ENCODE measurements at regions not wholly inside any gene's neighbourhood (a gene's known extent, or its start where the extent isn't known, plus 50 kb on each side); places are given as distances from the start of the nearest gene placed in this dataset.

DNA sequence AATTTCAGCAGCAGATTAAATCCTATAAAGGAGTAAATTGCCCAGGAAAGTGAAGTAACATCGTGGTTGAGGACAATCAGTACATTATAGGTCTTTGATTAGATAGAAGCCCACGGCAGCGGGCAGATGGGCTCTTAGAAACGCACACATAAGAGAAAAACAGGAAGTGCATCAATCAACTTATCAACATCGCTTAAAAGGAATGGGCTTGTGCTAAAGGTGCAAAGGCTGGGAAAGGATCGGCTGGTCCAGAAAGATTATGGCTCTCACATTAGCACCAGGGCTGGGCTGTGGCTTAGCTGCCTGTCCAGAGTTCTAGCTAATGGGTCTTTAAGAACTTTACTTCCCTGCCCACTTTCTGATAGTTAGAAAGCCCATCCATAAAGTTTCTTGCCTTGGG is 292.0 kb upstream of the TNRC6C start:
- DNase-seq (ENCODE audit: low spot score): no peak

DNA sequence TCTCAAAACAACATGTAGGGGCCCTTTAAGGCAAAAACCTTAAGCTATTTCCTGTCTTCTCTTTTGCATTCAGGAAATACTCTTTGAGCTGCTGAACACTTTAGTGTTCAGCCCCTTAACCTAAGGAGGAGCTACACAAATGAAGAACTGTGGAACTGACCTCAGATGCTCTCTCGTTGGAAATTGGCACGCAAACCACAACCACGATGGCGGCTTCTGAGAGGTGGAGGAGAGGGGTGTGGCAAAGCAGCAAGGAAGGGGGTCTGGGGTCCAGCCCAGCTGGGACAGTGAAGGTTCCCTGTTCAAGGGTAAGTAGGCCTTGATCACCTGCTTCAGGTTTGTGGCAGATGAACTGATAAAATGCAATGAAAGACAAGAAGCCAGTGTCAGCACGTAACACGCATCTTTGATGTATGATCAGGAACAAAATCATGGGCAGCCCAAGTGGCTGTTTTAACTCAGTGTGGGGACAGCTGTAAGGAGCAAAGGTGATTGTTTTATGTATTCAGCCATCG is 291.6 kb upstream of the TNRC6C start:
- DNase-seq (ENCODE audit: low spot score): no peak

DNA sequence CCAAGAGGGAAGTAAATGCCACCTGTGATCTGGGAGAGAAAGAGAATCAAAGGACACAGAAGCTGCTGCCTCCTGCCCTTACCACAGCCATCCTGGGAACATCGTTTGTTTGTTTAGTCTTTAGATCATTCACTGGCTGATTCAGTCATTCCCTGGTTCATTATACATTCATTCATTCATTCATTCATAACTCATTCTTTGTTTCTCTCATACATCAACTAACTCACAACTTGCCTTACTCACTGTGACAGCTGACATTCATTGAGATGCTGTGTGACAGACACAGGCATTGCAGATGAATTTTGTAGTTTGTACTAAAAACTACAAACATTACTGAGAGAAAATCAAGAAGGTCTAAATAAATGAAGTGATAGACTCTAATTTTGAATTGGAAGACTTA is 291.0 kb upstream of the TNRC6C start:
- no peak for DNase-seq (ENCODE audit: low spot score)

DNA sequence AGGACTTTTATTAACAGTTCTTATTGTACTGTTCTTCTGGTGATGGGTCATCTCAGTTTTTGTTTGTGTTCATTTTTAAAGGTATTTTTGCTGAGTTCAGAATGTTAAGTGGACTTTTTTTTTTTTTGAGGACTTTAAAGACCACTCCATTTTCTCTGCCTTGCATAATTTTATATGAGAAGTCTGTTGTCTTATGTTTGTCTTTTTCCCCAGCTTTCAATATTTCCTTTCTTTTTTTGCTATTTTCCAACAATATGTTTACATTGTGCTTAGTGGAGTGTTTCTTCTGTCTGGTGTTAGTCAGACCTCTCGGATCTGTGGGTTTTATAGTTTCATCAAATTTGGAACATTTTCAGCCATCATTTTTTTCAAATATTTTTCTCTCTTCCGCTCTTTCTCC is 290.0 kb upstream of the TNRC6C start:
- no peak for DNase-seq (ENCODE audit: low spot score)

DNA sequence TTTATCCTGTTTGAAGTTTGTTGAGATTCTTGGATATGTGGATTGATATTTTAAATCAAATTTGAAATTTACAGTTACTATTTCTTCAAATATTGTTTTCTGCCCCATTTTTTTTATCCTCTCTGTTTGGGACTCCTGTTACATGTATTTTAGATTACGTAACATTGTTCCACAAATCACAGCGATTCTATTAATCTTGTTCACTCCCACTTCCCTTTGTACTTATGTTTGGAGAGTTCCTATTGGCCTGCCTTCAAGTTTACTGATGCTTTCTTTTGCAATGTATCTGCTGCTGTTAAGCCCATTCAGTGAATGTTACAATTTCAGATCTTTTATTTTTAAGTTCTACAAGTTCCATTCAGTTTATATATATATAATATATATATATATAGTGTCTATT is 288.3 kb upstream of the TNRC6C start:
- DNase-seq (ENCODE audit: low spot score): no peak

GRCh38 chr17:77674358-77674757 is 284.1 kb upstream of the TNRC6C start:
- no peak for DNase-seq (ENCODE audit: low spot score)

DNA sequence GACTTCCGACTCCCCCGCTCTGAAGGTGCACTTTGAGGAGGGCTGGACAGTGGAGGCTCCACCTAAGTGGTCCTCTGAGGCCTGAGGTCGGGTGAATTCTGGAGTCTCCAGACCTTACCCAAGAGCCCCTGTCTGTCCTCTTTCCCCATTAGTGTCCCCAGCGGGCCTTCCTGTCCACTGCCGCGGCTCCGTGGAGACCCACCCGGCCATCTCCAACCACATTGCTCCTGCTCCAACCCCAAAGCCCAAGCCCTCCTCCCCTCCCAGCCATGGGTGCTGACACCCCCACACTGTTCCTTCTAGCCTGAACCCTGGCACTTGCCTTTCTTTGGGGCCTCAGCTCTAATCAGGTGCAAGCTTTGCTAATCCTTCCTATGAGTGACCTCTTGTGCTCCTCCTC is 283.1 kb upstream of the TNRC6C start:
- DNase-seq (ENCODE audit: low spot score): no peak

DNA sequence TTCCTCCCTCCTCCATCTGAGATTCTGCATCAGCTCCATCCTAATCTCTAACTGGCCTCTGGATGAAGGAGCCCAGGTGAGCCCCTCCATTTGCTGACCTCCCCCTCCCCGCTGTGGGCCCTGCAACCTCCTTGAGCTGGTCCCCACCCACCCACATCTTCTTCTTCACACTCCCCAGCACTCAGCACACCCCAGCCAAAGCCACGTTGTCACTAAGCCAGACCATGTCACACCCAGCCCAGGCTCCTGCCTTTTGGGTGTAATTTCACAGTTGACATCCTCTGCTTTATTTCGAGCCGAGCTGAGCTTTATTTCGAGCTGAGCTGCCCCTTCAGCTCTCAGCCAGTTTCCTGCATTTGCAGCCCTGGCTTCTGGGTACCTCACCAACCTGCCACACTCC is 282.7 kb upstream of the TNRC6C start:
- no peak for DNase-seq (ENCODE audit: low spot score)

DNA sequence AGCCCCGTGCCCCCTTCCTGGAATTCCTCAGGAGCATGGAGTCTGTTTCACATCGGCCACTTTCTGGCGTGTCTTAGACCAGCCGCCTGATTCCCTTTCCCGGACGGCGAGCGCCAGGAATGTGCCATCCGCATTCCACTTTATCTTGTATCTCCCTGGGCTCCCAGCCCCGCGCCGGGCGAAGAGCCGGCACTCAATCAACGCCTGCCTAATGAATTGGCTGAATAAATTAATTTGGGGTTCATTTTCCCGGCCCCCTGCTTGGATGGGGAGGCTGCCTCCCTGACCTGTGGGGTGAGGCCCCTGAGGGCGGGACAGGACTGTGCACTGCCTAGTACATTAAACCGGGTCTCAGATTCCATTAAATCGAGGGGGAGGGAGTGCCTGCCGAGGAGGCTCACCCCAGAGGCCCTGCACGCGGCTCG is 282.3 kb upstream of the TNRC6C start:
- no peak for DNase-seq (ENCODE audit: low spot score)

- DNase-seq (ENCODE audit: low spot score): no peak
Observed at GRCh38 chr17:77677211-77677610, 281.3 kb upstream of the TNRC6C start.

GRCh38 chr17:77677630-77678029 is 280.9 kb upstream of the TNRC6C start:
- DNase-seq (ENCODE audit: low spot score): no peak

GRCh38 chr17:77679589-77679988 is 278.9 kb upstream of the TNRC6C start:
- DNase-seq (ENCODE audit: low spot score): no peak

DNA sequence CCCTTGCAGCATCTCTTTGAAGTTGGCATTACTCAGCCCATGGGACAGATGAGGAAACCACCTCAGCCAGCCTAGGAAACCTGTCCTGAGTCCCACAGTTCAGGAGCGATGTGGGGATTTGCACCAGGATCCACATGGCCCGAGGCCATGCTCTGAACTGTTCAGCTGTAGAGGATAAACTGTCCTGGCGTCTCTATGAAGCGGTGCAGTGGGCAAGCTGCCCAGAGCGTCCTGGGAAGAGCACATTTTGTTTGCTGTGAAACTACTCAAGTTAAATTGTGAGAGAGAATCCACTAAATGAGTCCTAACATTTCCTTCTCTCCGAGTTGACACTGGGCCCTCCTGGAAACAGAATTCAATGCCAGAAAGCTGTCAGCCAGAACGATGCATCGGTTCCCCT is 276.6 kb upstream of the TNRC6C start:
- no peak for DNase-seq (ENCODE audit: low spot score)

GRCh38 chr17:77684803-77685798 is 273.4 kb upstream of the TNRC6C start:
- DNase-seq (ENCODE audit: low spot score): no peak

GRCh38 chr17:77685881-77686486 is 272.5 kb upstream of the TNRC6C start:
- no peak for DNase-seq (ENCODE audit: low spot score)

DNA sequence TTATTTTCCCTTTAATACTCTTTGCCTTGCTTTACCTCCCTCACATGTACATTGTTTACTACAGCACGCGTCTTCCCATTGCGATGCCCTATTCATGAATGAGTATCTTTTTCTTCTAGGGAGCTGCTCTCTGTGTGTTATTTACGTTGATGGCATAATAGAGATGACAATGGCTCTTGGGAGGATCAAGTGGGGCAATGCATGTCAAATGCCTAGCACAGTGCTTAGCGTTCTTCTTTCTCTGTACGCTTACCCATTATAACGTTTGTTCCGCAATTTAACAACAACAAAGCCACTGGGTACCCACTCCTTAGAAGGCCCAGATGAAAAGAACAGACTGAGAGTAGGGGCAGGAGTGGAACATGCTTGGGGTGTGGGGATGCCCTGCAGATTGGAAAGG is 271.6 kb upstream of the TNRC6C start:
- no peak for DNase-seq (ENCODE audit: low spot score)

GRCh38 chr17:77687417-77687816 is 271.1 kb upstream of the TNRC6C start:
- no peak for DNase-seq (ENCODE audit: low spot score)

DNA sequence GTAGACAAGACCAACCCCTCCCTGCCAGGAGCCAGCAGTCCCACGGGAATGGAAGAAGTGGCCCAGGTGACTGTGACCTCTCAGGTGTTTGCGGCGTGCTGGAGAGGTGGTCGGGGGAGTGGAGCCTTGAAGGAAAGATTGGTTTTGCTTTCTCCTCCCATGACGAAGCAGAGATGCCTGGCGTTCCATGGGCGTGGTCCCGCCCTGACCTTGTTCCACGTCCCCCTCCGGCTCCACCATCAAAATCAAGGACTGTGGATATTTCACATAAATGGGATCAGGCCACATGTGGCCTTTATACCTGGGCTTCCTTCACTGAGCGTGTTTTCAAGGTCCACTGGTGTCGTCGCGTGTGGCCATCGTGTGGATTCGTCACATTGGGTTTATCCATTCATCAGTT is 270.6 kb upstream of the TNRC6C start:
- DNase-seq (ENCODE audit: low spot score): no peak

GRCh38 chr17:77688369-77688768 is 270.1 kb upstream of the TNRC6C start:
- no peak for DNase-seq (ENCODE audit: low spot score)

- no peak for DNase-seq (ENCODE audit: low spot score)
Observed at GRCh38 chr17:77690271-77691161, 268.0 kb upstream of the TNRC6C start.

DNA sequence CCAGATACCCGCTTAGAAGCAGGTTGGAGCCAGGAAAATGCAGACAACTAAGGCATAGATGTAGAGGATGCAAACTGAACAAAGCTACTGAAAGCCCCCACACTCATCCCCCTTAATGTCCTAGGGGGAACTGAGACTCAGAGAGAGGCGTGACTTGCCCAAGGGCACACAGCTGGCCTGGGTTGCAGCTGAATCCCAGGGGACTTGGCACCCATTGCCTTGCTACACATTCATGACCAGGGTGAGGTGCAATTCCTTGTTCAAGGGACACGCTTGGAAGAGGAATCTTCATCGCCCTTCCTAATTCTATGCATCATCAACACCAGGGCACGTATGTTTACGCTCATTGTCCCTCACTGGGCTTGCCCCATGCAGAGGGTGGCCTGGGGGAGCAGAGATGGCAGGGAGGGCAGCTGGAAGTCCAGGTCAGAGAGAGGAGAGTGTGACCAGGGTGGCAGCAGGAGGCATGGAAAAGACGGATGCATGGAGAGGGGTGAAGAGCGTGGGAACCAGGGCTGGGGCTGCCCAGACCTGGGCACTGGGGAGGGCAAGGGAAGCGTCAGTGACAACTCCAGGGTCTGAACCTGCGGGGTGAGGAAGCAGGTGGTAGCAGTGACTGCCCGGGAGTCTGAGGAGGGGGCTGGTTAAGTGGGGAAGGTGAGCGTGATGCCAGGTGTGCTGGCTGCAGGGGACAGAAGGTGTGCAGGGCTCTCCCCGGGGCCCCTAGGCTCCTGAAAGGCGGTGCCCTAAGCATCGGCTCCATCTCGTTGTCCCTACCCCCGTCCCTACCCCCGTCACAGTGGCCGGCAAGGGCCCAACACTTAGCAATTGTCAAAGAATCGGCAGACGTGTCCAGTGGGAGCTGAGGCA is 267.1 kb upstream of the TNRC6C start:
- no peak for DNase-seq (ENCODE audit: low spot score)

Data from SK-N-DZ (cell line).